Adrenal gland (tissue), 9 donors: ENCODE measurements at regions not wholly inside any gene's neighbourhood (a gene's known extent, or its start where the extent isn't known, plus 50 kb on each side); places are given as distances from the start of the nearest gene placed in this dataset.

Source experiments
- DNase-seq, 7 donors: peaks; one replicate each; pipeline ENCODE4 v3.0.0-alpha.2; 2019 to 2020
- H3K27ac ChIP-seq, 5 donors: fragments of 200-600 bp; sonication (generic) in 4 of 5; 1 replicate in 3 of 5; 2 replicates in 2 of 5; pipeline versions ENCODE4 v1.5.1 to v1.8.0; 2016 to 2020; ENCODE audit warnings: mild to moderate bottlenecking in 1 of 5
- H3K27me3 ChIP-seq: fragments of 200-600 bp; 2 replicates; pipeline ENCODE4 v1.8.0; 2021
- H3K36me3 ChIP-seq, 2 donors: fragments of 200-600 bp; replicated peaks in 1 of 2; 1 replicate in 1 of 2; 2 replicates in 1 of 2; pipeline versions ENCODE4 v1.5.1 to v1.8.0; 2018 to 2022
- H3K4me1 ChIP-seq, 2 donors: fragments of 200-600 bp; replicated peaks in 1 of 2; 1 replicate in 1 of 2; 2 replicates in 1 of 2; pipeline versions ENCODE4 v1.5.1 to v1.8.0; 2018 to 2021
- H3K4me3 ChIP-seq, 4 donors: fragments of 200-600 bp; sonication (generic) in 3 of 4; one replicate each; pipeline ENCODE4 v1.5.1; 2016 to 2018
- H3K9me3 ChIP-seq, 3 donors: fragments of 200-600 bp; sonication (generic) in 1 of 3; replicated peaks in 1 of 3; 1 replicate in 2 of 3; 2 replicates in 1 of 3; pipeline versions ENCODE4 v1.5.1 to v1.8.0; 2016 to 2021
- CTCF ChIP-seq, 6 experiments: fragments of 450-650 bp in 4 of 6; fragments of 200-600 bp in 2 of 6; sonication (generic) in 1 of 6; IDR thresholded peaks; 1 replicate in 5 of 6; 2 replicates in 1 of 6; pipeline versions ENCODE4 v1.5.1 to v1.8.0; 2016 to 2021; ENCODE audit warnings: antibody characterized with exemption in 6 of 6, mild to moderate bottlenecking in 2 of 6, moderate library complexity in 1 of 6
- POLR2A ChIP-seq, 2 donors: fragments of 450-650 bp; IDR thresholded peaks; one replicate each; pipeline ENCODE4 v1.6.1; 2017; ENCODE audit warnings: antibody characterized with exemption in 2 of 2, mild to moderate bottlenecking in 2 of 2, moderate library complexity in 1 of 2
- WGBS, 4 donors: extraction: QIAGEN DNeasy Blood & Tissue Kit in 2 of 4; methylation state at CpG; one replicate each; pipeline versions ENCODE4 v1.1.5 to v1.1.7; 2013 to 2017; 5-methylcytosine and 5-hydroxymethylcytosine counted together
- intact Hi-C, 2 donors: fragments of 100-400 bp; cut with DNase I; formaldehyde crosslinking; loops; one replicate each; pipeline versions ENCODE4 v1.14.1 to v1.15.0; 2022 to 2023
- donor health status: healthy with polysubstance abuse.
- donor health status: Bipolar disorder and iron deficiency.
- donor health status: DM: yes; HTN: yes; CAD: no.
- donor health status: DM: no; HTN: no; CAD: no.
- donor health status: DM: no; HTN: no; CAD: no.

- Histone ChIP-seq H3K4me3 (no peak overlapping the region), H3K36me3 (no peaks in the 10 kb centered on the region), H3K27ac (no peak overlapping the region), H3K4me1 (no peaks in the 10 kb centered on the region), H3K9me3 (peaks cover 0 to 5% (median 0%) of the 10 kb centered on the region in 3 donors), H3K27me3 (no peaks in the 10 kb centered on the region)
- intact Hi-C loops = no loop called here
- WGBS, 4 donors = 56 to 82% (median 67%) methylated on average over 2 of the region's 2 CpGs
- no peak for DNase-seq
- TF ChIP-seq CTCF (IDR thresholded peaks at IDR 0.05) (no peak), POLR2A (IDR thresholded peaks at IDR 0.05) (no peak)
These were observed 598.4 kb downstream of the RWDD3 start for GRCh38 chr1:95832370-95832769.

GRCh38 chr1:95849439-95849838 is 615.4 kb downstream of the RWDD3 start:
- Histone ChIP-seq H3K4me3 (no peak overlapping the region), H3K9me3 (no peaks in the 10 kb centered on the region), H3K36me3 (no peaks in the 10 kb centered on the region), H3K27me3 (no peaks in the 10 kb centered on the region), H3K27ac (no peak overlapping the region), H3K4me1 (no peaks in the 10 kb centered on the region)
- DNase-seq = no peak
- TF ChIP-seq CTCF (IDR thresholded peaks at IDR 0.05) (no peak), POLR2A (IDR thresholded peaks at IDR 0.05) (no peak)
- WGBS, 4 donors = 66 to 80% (median 72%) methylated on average over 2 of the region's 2 CpGs
- intact Hi-C loops = no loop called here

GRCh38 chr1:95850165-95850649 is 616.2 kb downstream of the RWDD3 start:
- 58 to 100% (median 84%) methylated on average over 1 of the region's 1 CpG for WGBS, 4 donors

GRCh38 chr1:95850763-95851162 is 616.8 kb downstream of the RWDD3 start:
- DNase-seq = no peak
- Histone ChIP-seq H3K4me1 (no peaks in the 10 kb centered on the region), H3K9me3 (no peaks in the 10 kb centered on the region), H3K4me3 (no peak overlapping the region), H3K27ac (no peak overlapping the region), H3K36me3 (no peaks in the 10 kb centered on the region), H3K27me3 (no peaks in the 10 kb centered on the region)
- intact Hi-C loops = no loop called here
- no peak for TF ChIP-seq CTCF (IDR thresholded peaks at IDR 0.05)
- no peak for TF ChIP-seq POLR2A (IDR thresholded peaks at IDR 0.05)
- WGBS, 4 donors = 76 to 91% (median 84%) methylated on average over 3 of the region's 3 CpGs

More at GRCh38 chr1:95850165-95850649, 616.2 kb downstream of the RWDD3 start:
- H3K27me3 ChIP-seq = no peaks in the 10 kb centered on the region
- H3K4me1 ChIP-seq = no peaks in the 10 kb centered on the region
- DNase-seq = no peak
- H3K4me3 ChIP-seq = no peak overlapping the region
- intact Hi-C loops = no loop called here
- no peaks in the 10 kb centered on the region for H3K9me3 ChIP-seq
- TF ChIP-seq POLR2A (IDR thresholded peaks at IDR 0.05) (no peak), CTCF (IDR thresholded peaks at IDR 0.05) (no peak)
- no peak overlapping the region for H3K27ac ChIP-seq
- no peaks in the 10 kb centered on the region for H3K36me3 ChIP-seq
